ENCODE measurements at regions not wholly inside any gene's neighbourhood (a gene's known extent, or its start where the extent isn't known, plus 50 kb on each side); places are given as distances from the start of the nearest gene placed in this dataset.

DNA sequence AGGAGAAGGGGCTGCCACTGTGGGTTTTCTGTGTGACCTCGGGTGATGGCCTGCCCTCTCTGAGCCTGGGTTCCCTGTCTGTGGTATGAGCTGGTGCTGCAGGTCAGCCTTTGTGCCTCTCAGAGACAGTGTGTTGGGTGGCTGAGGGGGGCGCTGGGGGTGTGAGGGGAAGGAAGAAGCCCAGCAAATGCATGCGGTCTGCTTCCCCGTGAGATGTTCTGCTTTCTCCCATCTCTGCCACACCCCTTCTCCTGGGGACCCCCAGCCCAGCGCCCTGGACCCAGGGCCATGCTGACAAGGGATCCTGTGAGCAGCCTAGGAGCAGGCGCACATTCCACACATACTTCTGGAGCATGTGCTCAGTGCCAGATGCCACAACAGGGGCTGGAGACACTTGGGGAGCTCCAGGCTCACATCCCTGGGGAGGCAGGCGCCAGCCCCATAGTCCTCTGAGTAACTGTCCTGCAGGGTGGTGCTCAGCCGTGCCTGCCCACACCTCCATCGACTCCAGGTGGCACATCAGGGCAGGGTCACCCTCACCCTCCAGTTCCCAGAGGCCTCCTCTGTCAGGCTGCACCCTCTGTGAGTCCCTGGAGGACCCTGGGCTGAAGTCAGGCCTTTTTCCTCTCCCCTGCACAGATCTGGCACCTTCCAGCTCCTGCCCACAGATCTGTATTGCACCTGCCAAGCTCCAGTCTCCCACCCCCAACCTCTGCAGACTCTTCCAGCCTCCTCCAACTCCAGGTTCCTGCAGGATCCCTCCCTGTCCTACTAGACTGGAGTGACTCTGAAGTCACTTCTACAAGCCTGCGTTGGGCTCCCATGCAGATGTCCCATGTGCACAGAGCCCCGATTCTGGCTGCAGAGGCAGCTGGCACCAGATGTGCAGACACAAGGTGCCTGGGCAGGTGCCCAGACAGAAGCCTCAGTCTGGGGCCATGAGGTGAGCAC, 205.6 kb downstream of the KIF26A start:
- Histone ChIP-seq H3K79me2 (ENCODE audit: insufficient read depth, low read length) (no peaks in the 10 kb centered on the region), H4K20me1 (ENCODE audit: insufficient read depth, low read length) (no peaks in the 10 kb centered on the region), H3K27me3 (ENCODE audit: control insufficient read depth in 2 of 2, insufficient read depth in 2 of 2, low read length in 2 of 2) (no peaks in the 10 kb centered on the region), H3K4me2 (replicated peaks; ENCODE audit: extremely low read depth, low read length, poor library complexity, severe bottlenecking) (no peak overlapping the region), H3K4me1 (ENCODE audit: control insufficient read depth in 1 of 2, insufficient read depth in 2 of 2, low read length in 2 of 2) (no peaks in the 10 kb centered on the region), H2AFZ (ENCODE audit: insufficient read depth, low read depth, low read length, poor library complexity, severe bottlenecking) (no peak overlapping the region), H3K9ac (ENCODE audit: insufficient read depth, low read length, poor library complexity, severe bottlenecking) (no peak overlapping the region), H3K4me3 (replicated peaks in 1 of 3; ENCODE audit: low read depth in 2 of 3, low read length in 3 of 3) (no peak overlapping the region), H3K9me3 (replicated peaks in 1 of 2; ENCODE audit: control insufficient read depth in 1 of 2, insufficient read depth in 1 of 2, low read length in 2 of 2) (no peaks in the 10 kb centered on the region), H3K36me3 (replicated peaks in 1 of 2; ENCODE audit: control insufficient read depth in 1 of 2, insufficient read depth in 2 of 2, low read length in 2 of 2) (no peaks in the 10 kb centered on the region), H3K27ac (ENCODE audit: low read depth in 1 of 2, low read length in 2 of 2) (no peak overlapping the region)
- Mint-ChIP-seq H3K9me3 (peaks cover 0 to 10% (median 2%) of the 10 kb centered on the region in 7 donors), H3K4me3 (no peak overlapping the region), H3K27ac (no peak overlapping the region), H3K36me3 (no peaks in the 10 kb centered on the region), H3K27me3 (ENCODE audit: low read depth in 3 of 3) (peaks cover 8 to 21% (median 11%) of the 10 kb centered on the region in 3 donors), H3K4me1 (no peaks in the 10 kb centered on the region)
- WGBS (ENCODE audit: insufficient coverage) = 68% methylated on average over 8 of the region's 11 CpGs
- no peak for DNase-seq
- TF ChIP-seq, protein P1, sequence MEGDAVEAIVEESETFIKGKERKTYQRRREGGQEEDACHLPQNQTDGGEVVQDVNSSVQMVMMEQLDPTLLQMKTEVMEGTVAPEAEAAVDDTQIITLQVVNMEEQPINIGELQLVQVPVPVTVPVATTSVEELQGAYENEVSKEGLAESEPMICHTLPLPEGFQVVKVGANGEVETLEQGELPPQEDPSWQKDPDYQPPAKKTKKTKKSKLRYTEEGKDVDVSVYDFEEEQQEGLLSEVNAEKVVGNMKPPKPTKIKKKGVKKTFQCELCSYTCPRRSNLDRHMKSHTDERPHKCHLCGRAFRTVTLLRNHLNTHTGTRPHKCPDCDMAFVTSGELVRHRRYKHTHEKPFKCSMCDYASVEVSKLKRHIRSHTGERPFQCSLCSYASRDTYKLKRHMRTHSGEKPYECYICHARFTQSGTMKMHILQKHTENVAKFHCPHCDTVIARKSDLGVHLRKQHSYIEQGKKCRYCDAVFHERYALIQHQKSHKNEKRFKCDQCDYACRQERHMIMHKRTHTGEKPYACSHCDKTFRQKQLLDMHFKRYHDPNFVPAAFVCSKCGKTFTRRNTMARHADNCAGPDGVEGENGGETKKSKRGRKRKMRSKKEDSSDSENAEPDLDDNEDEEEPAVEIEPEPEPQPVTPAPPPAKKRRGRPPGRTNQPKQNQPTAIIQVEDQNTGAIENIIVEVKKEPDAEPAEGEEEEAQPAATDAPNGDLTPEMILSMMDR (IDR thresholded peaks at IDR 0.05) = no peak
- intact Hi-C loops (cut with micrococcal nuclease) = no loop called here

- no peaks in the 10 kb centered on the region for H3K36me3 ChIP-seq (replicated peaks in 1 of 2; ENCODE audit: control insufficient read depth in 1 of 2, insufficient read depth in 2 of 2, low read length in 2 of 2)
- H3K9me3 Mint-ChIP-seq = peaks cover 0 to 7% (median 0%) of the 10 kb centered on the region in 7 donors
- DNase-seq = no peak
- H2AFZ ChIP-seq (ENCODE audit: insufficient read depth, low read depth, low read length, poor library complexity, severe bottlenecking) = no peak overlapping the region
- H3K79me2 ChIP-seq (ENCODE audit: insufficient read depth, low read length) = no peaks in the 10 kb centered on the region
- TF ChIP-seq, protein P1 (IDR thresholded peaks at IDR 0.05) = no peak
- no peaks in the 10 kb centered on the region for H3K36me3 Mint-ChIP-seq
- H3K4me3 Mint-ChIP-seq = no peak overlapping the region
- H3K9me3 ChIP-seq (replicated peaks in 1 of 2; ENCODE audit: control insufficient read depth in 1 of 2, insufficient read depth in 1 of 2, low read length in 2 of 2) = no peaks in the 10 kb centered on the region
- no peak overlapping the region for H3K4me2 ChIP-seq (replicated peaks; ENCODE audit: extremely low read depth, low read length, poor library complexity, severe bottlenecking)
- intact Hi-C loops (cut with micrococcal nuclease) = no loop called here
- no peak overlapping the region for H3K27ac Mint-ChIP-seq
- 84% methylated on average over 10 of the region's 11 CpGs for WGBS (ENCODE audit: insufficient coverage)
- H3K27me3 Mint-ChIP-seq (ENCODE audit: low read depth in 3 of 3) = peaks cover 10 to 21% (median 10%) of the 10 kb centered on the region in 3 donors
- no peak overlapping the region for H3K27ac ChIP-seq (ENCODE audit: low read depth in 1 of 2, low read length in 2 of 2)
- H3K4me3 ChIP-seq (replicated peaks in 1 of 3; ENCODE audit: low read depth in 2 of 3, low read length in 3 of 3) = no peak overlapping the region
- H3K4me1 ChIP-seq (ENCODE audit: control insufficient read depth in 1 of 2, insufficient read depth in 2 of 2, low read length in 2 of 2) = no peaks in the 10 kb centered on the region
- H3K27me3 ChIP-seq (ENCODE audit: control insufficient read depth in 2 of 2, insufficient read depth in 2 of 2, low read length in 2 of 2) = no peaks in the 10 kb centered on the region
- H3K9ac ChIP-seq (ENCODE audit: insufficient read depth, low read length, poor library complexity, severe bottlenecking) = no peak overlapping the region
- no peaks in the 10 kb centered on the region for H3K4me1 Mint-ChIP-seq
- no peaks in the 10 kb centered on the region for H4K20me1 ChIP-seq (ENCODE audit: insufficient read depth, low read length)
These were observed 206.6 kb downstream of the KIF26A start for GRCh38 chr14:104344818-104345620.

All from CD14-positive monocyte (primary cell).